Ascending aorta (tissue), 2 donors: ENCODE measurements at regions not wholly inside any gene's neighbourhood (a gene's known extent, or its start where the extent isn't known, plus 50 kb on each side); places are given as distances from the start of the nearest gene placed in this dataset.

Experiments used
- DNase-seq, 2 donors: peaks; one replicate each; pipeline ENCODE4 v3.0.0-alpha.2; 2019; ENCODE audit warnings: low spot score in 2 of 2
- H3K27ac ChIP-seq, 2 donors: fragments of 200-600 bp; sonication (generic); one replicate each; pipeline ENCODE4 v1.5.1; 2016 to 2017; ENCODE audit warnings: mild to moderate bottlenecking in 1 of 2
- H3K27me3 ChIP-seq: fragments of 200-600 bp; sonication (generic); one replicate; pipeline ENCODE4 v1.5.1; 2017
- H3K36me3 ChIP-seq, 2 donors: fragments of 200-600 bp; sonication (generic); one replicate each; pipeline ENCODE4 v1.5.1; 2016
- H3K4me1 ChIP-seq, 2 donors: fragments of 200-600 bp; sonication (generic); one replicate each; pipeline ENCODE4 v1.5.1; 2016 to 2017; ENCODE audit warnings: mild to moderate bottlenecking in 1 of 2
- H3K4me3 ChIP-seq, 2 donors: fragments of 200-600 bp; sonication (generic); one replicate each; pipeline ENCODE4 v1.5.1; 2016 to 2017; ENCODE audit warnings: mild to moderate bottlenecking in 1 of 2
- H3K9me3 ChIP-seq, 2 donors: fragments of 200-600 bp; sonication (generic); one replicate each; pipeline ENCODE4 v1.5.1; 2016
- intact Hi-C: fragments of 100-400 bp; cut with DNase I; formaldehyde crosslinking; loops from one replicate; pipeline ENCODE4 v1.15.1; 2023
- TF ChIP-seq, protein P1 (sequence below), 3 experiments: fragments of 200-600 bp in 2 of 3; fragments of 450-650 bp in 1 of 3; sonication (generic) in 2 of 3; IDR thresholded peaks; one replicate each; pipeline ENCODE4 v1.5.1; 2016 to 2019; ENCODE audit warnings: antibody characterized with exemption in 3 of 3, mild to moderate bottlenecking in 1 of 3, moderate library complexity in 1 of 3

DNA sequence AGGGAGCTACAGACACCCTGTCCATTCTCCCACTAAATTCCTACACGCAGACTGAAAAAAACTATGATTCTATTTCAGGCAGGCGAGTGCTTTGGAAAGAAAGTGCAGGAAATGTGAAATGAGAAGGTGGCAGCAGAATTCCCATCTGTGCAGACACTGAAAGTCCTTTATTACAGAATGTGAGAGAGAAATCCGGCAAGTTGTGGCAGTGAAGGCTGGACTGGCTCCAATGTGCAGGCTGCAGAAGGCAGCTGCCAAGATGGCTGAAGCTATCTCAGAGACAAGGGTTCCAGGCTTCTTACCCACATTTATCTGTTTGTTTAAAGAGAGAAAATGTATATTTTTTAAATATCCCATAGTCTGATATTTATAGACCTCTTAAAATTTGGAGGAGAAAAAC is 161.8 kb upstream of the VLDLR start:
- Histone ChIP-seq H3K36me3 (no peaks in the 10 kb centered on the region), H3K4me1 (no peaks in the 10 kb centered on the region), H3K27ac (no peak overlapping the region), H3K9me3 (peaks cover 0 to 10% of the 10 kb centered on the region in 2 donors), H3K27me3 (no peaks in the 10 kb centered on the region), H3K4me3 (no peak overlapping the region)
- TF ChIP-seq, protein P1, sequence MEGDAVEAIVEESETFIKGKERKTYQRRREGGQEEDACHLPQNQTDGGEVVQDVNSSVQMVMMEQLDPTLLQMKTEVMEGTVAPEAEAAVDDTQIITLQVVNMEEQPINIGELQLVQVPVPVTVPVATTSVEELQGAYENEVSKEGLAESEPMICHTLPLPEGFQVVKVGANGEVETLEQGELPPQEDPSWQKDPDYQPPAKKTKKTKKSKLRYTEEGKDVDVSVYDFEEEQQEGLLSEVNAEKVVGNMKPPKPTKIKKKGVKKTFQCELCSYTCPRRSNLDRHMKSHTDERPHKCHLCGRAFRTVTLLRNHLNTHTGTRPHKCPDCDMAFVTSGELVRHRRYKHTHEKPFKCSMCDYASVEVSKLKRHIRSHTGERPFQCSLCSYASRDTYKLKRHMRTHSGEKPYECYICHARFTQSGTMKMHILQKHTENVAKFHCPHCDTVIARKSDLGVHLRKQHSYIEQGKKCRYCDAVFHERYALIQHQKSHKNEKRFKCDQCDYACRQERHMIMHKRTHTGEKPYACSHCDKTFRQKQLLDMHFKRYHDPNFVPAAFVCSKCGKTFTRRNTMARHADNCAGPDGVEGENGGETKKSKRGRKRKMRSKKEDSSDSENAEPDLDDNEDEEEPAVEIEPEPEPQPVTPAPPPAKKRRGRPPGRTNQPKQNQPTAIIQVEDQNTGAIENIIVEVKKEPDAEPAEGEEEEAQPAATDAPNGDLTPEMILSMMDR (IDR thresholded peaks at IDR 0.05): no peak
- DNase-seq: no peak
- intact Hi-C loops: no loop called here

DNA sequence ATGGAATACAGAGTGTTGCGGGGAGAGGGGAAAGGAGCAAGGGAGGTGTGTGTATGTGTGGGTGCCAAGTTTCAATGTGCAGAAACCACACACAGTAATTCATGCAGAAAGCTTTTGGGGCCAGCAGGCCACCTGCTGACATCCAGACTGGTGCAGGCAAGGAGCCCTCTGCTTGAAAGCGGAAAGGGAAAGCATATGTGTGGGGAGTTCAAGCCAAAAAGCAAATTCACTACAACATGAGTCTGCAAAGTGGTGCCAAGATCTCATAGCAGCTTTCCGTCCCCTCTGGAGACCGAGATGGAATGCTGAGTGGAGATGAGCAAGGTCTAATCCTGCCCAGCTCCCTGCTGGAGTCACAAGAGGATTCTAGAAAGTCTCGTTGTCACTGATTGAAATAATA is 159.7 kb upstream of the VLDLR start:
- DNase-seq: no peak
- intact Hi-C loops: no loop called here

GRCh38 chr9:2464624-2465023 is 157.0 kb upstream of the VLDLR start:
- no peaks in the 10 kb centered on the region for H3K36me3 ChIP-seq
- H3K27ac ChIP-seq: no peak overlapping the region
- H3K4me1 ChIP-seq: no peaks in the 10 kb centered on the region
- H3K9me3 ChIP-seq: peaks cover 0 to 10% of the 10 kb centered on the region in 2 donors
- H3K4me3 ChIP-seq: no peak overlapping the region
- no peaks in the 10 kb centered on the region for H3K27me3 ChIP-seq
- TF ChIP-seq, protein P1 (IDR thresholded peaks at IDR 0.05): no peak
- DNase-seq: no peak
- intact Hi-C loops: no loop called here

More for the DNA sequence above, 159.7 kb upstream of the VLDLR start:
- Histone ChIP-seq H3K27ac (no peak overlapping the region), H3K36me3 (no peaks in the 10 kb centered on the region), H3K4me3 (no peak overlapping the region), H3K27me3 (no peaks in the 10 kb centered on the region), H3K4me1 (no peaks in the 10 kb centered on the region), H3K9me3 (peaks cover 0 to 10% of the 10 kb centered on the region in 2 donors)
- TF ChIP-seq, protein P1 (IDR thresholded peaks at IDR 0.05): no peak

DNA sequence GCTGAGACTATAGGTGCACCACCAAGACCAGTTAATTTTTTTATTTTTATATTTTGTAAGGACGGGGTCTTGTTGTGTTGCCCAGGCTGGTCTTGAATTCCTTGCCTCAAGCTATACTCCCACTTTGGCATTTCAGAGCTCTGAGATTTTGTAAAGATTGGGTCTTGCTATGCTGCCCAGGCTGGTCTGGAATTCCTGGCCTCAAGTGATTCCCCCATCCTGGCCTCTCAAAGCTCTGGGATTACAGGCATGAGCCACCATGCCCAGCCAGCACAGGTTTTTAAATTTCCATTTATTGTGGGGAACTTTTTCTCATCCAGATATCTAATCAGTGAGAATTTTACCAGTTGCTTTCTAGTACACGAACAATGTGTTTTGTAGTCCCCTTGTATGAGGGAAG is 156.1 kb upstream of the VLDLR start:
- no peak for DNase-seq
- H3K9me3 ChIP-seq: peaks cover 0 to 10% of the 10 kb centered on the region in 2 donors
- no peaks in the 10 kb centered on the region for H3K4me1 ChIP-seq
- no peak overlapping the region for H3K27ac ChIP-seq
- no peaks in the 10 kb centered on the region for H3K36me3 ChIP-seq
- H3K4me3 ChIP-seq: no peak overlapping the region
- TF ChIP-seq, protein P1 (IDR thresholded peaks at IDR 0.05): no peak
- intact Hi-C loops: no loop called here
- H3K27me3 ChIP-seq: no peaks in the 10 kb centered on the region

DNA sequence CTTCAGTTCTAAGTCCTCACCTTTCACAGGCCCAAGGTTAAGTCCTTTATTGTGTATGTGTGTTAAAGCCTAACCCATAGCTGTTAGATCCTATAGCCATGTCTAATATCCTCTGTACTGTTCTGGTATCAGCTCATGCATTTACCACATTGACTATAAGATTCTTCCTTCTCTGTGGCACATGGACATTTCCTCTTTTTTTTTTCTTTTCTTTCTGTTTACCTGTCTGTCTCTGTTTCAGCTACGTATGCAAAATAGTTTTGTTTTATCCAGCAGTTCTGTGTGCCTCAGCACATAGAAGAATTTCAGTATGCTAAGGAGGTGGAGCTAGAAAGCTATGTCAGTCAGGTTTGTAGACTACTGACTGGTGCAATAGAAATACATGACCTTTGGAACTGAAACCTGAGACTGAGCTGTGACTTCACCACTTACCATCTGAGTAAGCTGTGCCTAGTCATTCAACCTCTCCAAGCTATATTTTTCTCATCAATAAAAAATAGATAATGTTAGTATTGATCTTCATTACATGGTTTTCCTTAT is 155.6 kb upstream of the VLDLR start:
- no peak for DNase-seq
- Histone ChIP-seq H3K36me3 (no peaks in the 10 kb centered on the region), H3K27me3 (no peaks in the 10 kb centered on the region), H3K27ac (no peak overlapping the region), H3K9me3 (peaks cover 0 to 10% of the 10 kb centered on the region in 2 donors), H3K4me1 (no peaks in the 10 kb centered on the region), H3K4me3 (no peak overlapping the region)
- TF ChIP-seq, protein P1 (IDR thresholded peaks at IDR 0.05): no peak
- intact Hi-C loops: no loop called here

- no peaks in the 10 kb centered on the region for H3K36me3 ChIP-seq
- no peak overlapping the region for H3K27ac ChIP-seq
- no peak overlapping the region for H3K4me3 ChIP-seq
- DNase-seq: no peak
- intact Hi-C loops: no loop called here
- H3K4me1 ChIP-seq: no peaks in the 10 kb centered on the region
- no peaks in the 10 kb centered on the region for H3K27me3 ChIP-seq
- H3K9me3 ChIP-seq: peaks cover 0 to 10% of the 10 kb centered on the region in 2 donors
- TF ChIP-seq, protein P1 (IDR thresholded peaks at IDR 0.05): no peak
These were observed 154.9 kb upstream of the VLDLR start for GRCh38 chr9:2466703-2467102.
